Activated naive CD8-positive, alpha-beta T cell treated with anti-CD3 and anti-CD28 coated beads for 36 hours (primary cell): ENCODE measurements at regions not wholly inside any gene's neighbourhood (a gene's known extent, or its start where the extent isn't known, plus 50 kb on each side); places are given as distances from the start of the nearest gene placed in this dataset.
"Not testable (repeated sequence)": the region's sequence is repeated elsewhere in the genome, so short reads cannot be mapped to it uniquely, and the experiment has no call there.

ENCODE experiments used
- DNase-seq: peaks from one replicate; pipeline ENCODE4 v3.0.0; 2021
- H3K27ac Mint-ChIP-seq: one replicate; pipeline ENCODE4 v1.8.0; 2022; ENCODE audit warnings: mild to moderate bottlenecking, moderate library complexity, mixed read lengths
- H3K27me3 Mint-ChIP-seq: one replicate; pipeline ENCODE4 v1.8.0; 2022; ENCODE audit warnings: mild to moderate bottlenecking, mixed read lengths
- H3K36me3 Mint-ChIP-seq: one replicate; pipeline ENCODE4 v1.8.0; 2021; ENCODE audit warnings: mild to moderate bottlenecking, mixed read lengths
- H3K4me1 Mint-ChIP-seq: one replicate; pipeline ENCODE4 v1.8.0; 2021; ENCODE audit warnings: mixed read lengths
- H3K4me3 Mint-ChIP-seq: one replicate; pipeline ENCODE4 v1.8.0; 2022; ENCODE audit warnings: mild to moderate bottlenecking, moderate library complexity, mixed read lengths
- H3K9me3 Mint-ChIP-seq: one replicate; pipeline ENCODE4 v1.8.0; 2022; ENCODE audit warnings: mixed read lengths

- Mint-ChIP-seq H3K27ac (no peak overlapping the region), H3K9me3 (no peaks in the 10 kb centered on the region), H3K36me3 (no peaks in the 10 kb centered on the region), H3K27me3 (peaks cover 13% of the 10 kb centered on the region), H3K4me3 (no peak overlapping the region), H3K4me1 (peaks cover 9% of the 10 kb centered on the region)
- no peak for DNase-seq
Measured at GRCh38 chr1:55448261-55448660, 233.1 kb upstream of the USP24 start.

- DNase-seq, result no peak
- Mint-ChIP-seq H3K4me1 (peaks cover 9% of the 10 kb centered on the region), H3K27ac (no peak overlapping the region), H3K4me3 (no peak overlapping the region), H3K27me3 (peaks cover 13% of the 10 kb centered on the region), H3K9me3 (no peaks in the 10 kb centered on the region), H3K36me3 (no peaks in the 10 kb centered on the region)
Measured at GRCh38 chr1:55447488-55447887, 232.3 kb upstream of the USP24 start.

GRCh38 chr1:55446351-55446750 is 231.2 kb upstream of the USP24 start:
- Mint-ChIP-seq H3K4me3 (no peak overlapping the region), H3K9me3 (no peaks in the 10 kb centered on the region), H3K27ac (no peak overlapping the region), H3K27me3 (peaks cover 6% of the 10 kb centered on the region), H3K36me3 (no peaks in the 10 kb centered on the region), H3K4me1 (peaks cover 9% of the 10 kb centered on the region)
- no peak for DNase-seq

- Mint-ChIP-seq H3K27ac (no peak overlapping the region), H3K4me3 (no peak overlapping the region), H3K4me1 (peaks cover 9% of the 10 kb centered on the region), H3K9me3 (no peaks in the 10 kb centered on the region), H3K27me3 (peaks cover 6% of the 10 kb centered on the region), H3K36me3 (no peaks in the 10 kb centered on the region)
- peak; percentile 18 for DNase-seq
Measured at GRCh38 chr1:55445416-55445815, 230.3 kb upstream of the USP24 start.

GRCh38 chr1:55444667-55445066 is 229.5 kb upstream of the USP24 start:
- Mint-ChIP-seq H3K4me3 (no peak overlapping the region), H3K4me1 (peaks cover 9% of the 10 kb centered on the region), H3K9me3 (peaks cover 3% of the 10 kb centered on the region), H3K27me3 (peaks cover 6% of the 10 kb centered on the region), H3K36me3 (no peaks in the 10 kb centered on the region), H3K27ac (no peak overlapping the region)
- DNase-seq, result no peak

- no peak for DNase-seq
- no peak overlapping the region for H3K4me3 Mint-ChIP-seq
- peaks cover 3% of the 10 kb centered on the region for H3K9me3 Mint-ChIP-seq
- no peak overlapping the region for H3K27ac Mint-ChIP-seq
- peaks cover 9% of the 10 kb centered on the region for H3K4me1 Mint-ChIP-seq
- H3K27me3 Mint-ChIP-seq, result peaks cover 6% of the 10 kb centered on the region
- H3K36me3 Mint-ChIP-seq, result no peaks in the 10 kb centered on the region
Measured at GRCh38 chr1:55443175-55443915, 228.2 kb upstream of the USP24 start.

- Mint-ChIP-seq H3K9me3 (peaks cover 3% of the 10 kb centered on the region), H3K4me1 (peaks cover 9% of the 10 kb centered on the region), H3K27ac (no peak overlapping the region), H3K4me3 (no peak overlapping the region), H3K27me3 (peaks cover 7% of the 10 kb centered on the region), H3K36me3 (no peaks in the 10 kb centered on the region)
- no peak for DNase-seq
Measured at GRCh38 chr1:55441489-55441888, 226.3 kb upstream of the USP24 start.

- DNase-seq, result no peak
- H3K4me3 Mint-ChIP-seq, result no peak overlapping the region
- peaks cover 5% of the 10 kb centered on the region for H3K9me3 Mint-ChIP-seq
- no peaks in the 10 kb centered on the region for H3K36me3 Mint-ChIP-seq
- peaks cover 12% of the 10 kb centered on the region for H3K27me3 Mint-ChIP-seq
- H3K4me1 Mint-ChIP-seq, result no peaks in the 10 kb centered on the region
- no peak overlapping the region for H3K27ac Mint-ChIP-seq
Measured at GRCh38 chr1:55437692-55438091, 222.5 kb upstream of the USP24 start.

GRCh38 chr1:55430720-55431119 is 215.6 kb upstream of the USP24 start:
- not testable (repeated sequence) for H3K36me3 Mint-ChIP-seq, H3K4me1 Mint-ChIP-seq, H3K9me3 Mint-ChIP-seq

GRCh38 chr1:55430206-55430605 is 215.0 kb upstream of the USP24 start:
- not testable (repeated sequence) for H3K4me1 Mint-ChIP-seq, DNase-seq, H3K4me3 Mint-ChIP-seq, H3K36me3 Mint-ChIP-seq, H3K27ac Mint-ChIP-seq, H3K9me3 Mint-ChIP-seq
- peaks cover 39% of the 10 kb centered on the region for H3K27me3 Mint-ChIP-seq

More at GRCh38 chr1:55430720-55431119, 215.6 kb upstream of the USP24 start:
- not testable (repeated sequence) for DNase-seq, H3K4me3 Mint-ChIP-seq, H3K27ac Mint-ChIP-seq
- peaks cover 39% of the 10 kb centered on the region for H3K27me3 Mint-ChIP-seq

- no peak for DNase-seq
- H3K4me3 Mint-ChIP-seq, result no peak overlapping the region
- no peaks in the 10 kb centered on the region for H3K9me3 Mint-ChIP-seq
- H3K27me3 Mint-ChIP-seq, result peaks cover 43% of the 10 kb centered on the region
- H3K4me1 Mint-ChIP-seq, result no peaks in the 10 kb centered on the region
- no peak overlapping the region for H3K27ac Mint-ChIP-seq
- H3K36me3 Mint-ChIP-seq, result no peaks in the 10 kb centered on the region
Measured at GRCh38 chr1:55428944-55429931, 214.1 kb upstream of the USP24 start.

GRCh38 chr1:55428231-55428630 is 213.1 kb upstream of the USP24 start:
- H3K27ac Mint-ChIP-seq, result no peak overlapping the region
- no peak for DNase-seq
- no peaks in the 10 kb centered on the region for H3K9me3 Mint-ChIP-seq
- peaks cover 36% of the 10 kb centered on the region for H3K27me3 Mint-ChIP-seq
- no peaks in the 10 kb centered on the region for H3K36me3 Mint-ChIP-seq
- H3K4me3 Mint-ChIP-seq, result no peak overlapping the region
- no peaks in the 10 kb centered on the region for H3K4me1 Mint-ChIP-seq

- H3K4me1 Mint-ChIP-seq, result no peaks in the 10 kb centered on the region
- H3K27ac Mint-ChIP-seq, result no peak overlapping the region
- DNase-seq, result no peak
- peaks cover 35% of the 10 kb centered on the region for H3K27me3 Mint-ChIP-seq
- H3K36me3 Mint-ChIP-seq, result no peaks in the 10 kb centered on the region
- H3K9me3 Mint-ChIP-seq, result no peaks in the 10 kb centered on the region
- no peak overlapping the region for H3K4me3 Mint-ChIP-seq
Measured at GRCh38 chr1:55427606-55428005, 212.4 kb upstream of the USP24 start.

- H3K4me3 Mint-ChIP-seq, result no peak overlapping the region
- H3K27me3 Mint-ChIP-seq, result peaks cover 27% of the 10 kb centered on the region
- no peaks in the 10 kb centered on the region for H3K36me3 Mint-ChIP-seq
- H3K9me3 Mint-ChIP-seq, result no peaks in the 10 kb centered on the region
- no peaks in the 10 kb centered on the region for H3K4me1 Mint-ChIP-seq
- DNase-seq, result no peak
- H3K27ac Mint-ChIP-seq, result no peak overlapping the region
Measured at GRCh38 chr1:55426619-55427018, 211.5 kb upstream of the USP24 start.

- no peaks in the 10 kb centered on the region for H3K4me1 Mint-ChIP-seq
- H3K9me3 Mint-ChIP-seq, result no peaks in the 10 kb centered on the region
- no peak for DNase-seq
- H3K27me3 Mint-ChIP-seq, result peaks cover 23% of the 10 kb centered on the region
- no peak overlapping the region for H3K27ac Mint-ChIP-seq
- H3K36me3 Mint-ChIP-seq, result no peaks in the 10 kb centered on the region
- H3K4me3 Mint-ChIP-seq, result no peak overlapping the region
Measured at GRCh38 chr1:55426156-55426555, 211.0 kb upstream of the USP24 start.
